SH-SY5Y (cell line): ENCODE measurements at regions not wholly inside any gene's neighbourhood (a gene's known extent, or its start where the extent isn't known, plus 50 kb on each side); places are given as distances from the start of the nearest gene placed in this dataset.

ENCODE experiments used
- GATA2 ChIP-seq: IDR thresholded peaks from 2 replicates; pipeline ENCODE4 v1.6.1; 2011; ENCODE audit warnings: mild to moderate bottlenecking, low read depth, low read length
- GATA3 ChIP-seq: IDR thresholded peaks from 2 replicates; pipeline ENCODE4 v1.6.1; 2011; ENCODE audit warnings: low read depth, mild to moderate bottlenecking, low read length, moderate library complexity

DNA sequence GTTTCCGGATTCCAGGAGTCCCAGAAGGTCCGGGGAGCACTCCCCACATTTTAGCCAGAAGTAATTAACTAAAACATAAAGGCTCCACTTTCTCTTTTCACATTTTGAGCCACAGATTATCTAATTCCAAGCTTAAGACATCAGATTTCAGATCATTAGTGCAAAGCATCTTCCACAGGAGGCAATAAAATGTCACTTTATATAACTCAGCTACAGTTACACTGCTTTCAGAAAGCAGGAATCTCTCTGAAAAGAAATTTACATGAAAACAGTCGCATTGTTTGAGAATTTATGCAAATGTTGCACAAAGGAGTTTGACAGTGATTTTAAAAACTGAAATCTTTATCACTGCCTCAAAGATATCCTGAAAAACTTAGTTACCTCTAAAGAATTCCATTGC, 99.7 kb downstream of the LMO4 start:
- TF ChIP-seq GATA2: no peak
- no peak for TF ChIP-seq GATA3

DNA sequence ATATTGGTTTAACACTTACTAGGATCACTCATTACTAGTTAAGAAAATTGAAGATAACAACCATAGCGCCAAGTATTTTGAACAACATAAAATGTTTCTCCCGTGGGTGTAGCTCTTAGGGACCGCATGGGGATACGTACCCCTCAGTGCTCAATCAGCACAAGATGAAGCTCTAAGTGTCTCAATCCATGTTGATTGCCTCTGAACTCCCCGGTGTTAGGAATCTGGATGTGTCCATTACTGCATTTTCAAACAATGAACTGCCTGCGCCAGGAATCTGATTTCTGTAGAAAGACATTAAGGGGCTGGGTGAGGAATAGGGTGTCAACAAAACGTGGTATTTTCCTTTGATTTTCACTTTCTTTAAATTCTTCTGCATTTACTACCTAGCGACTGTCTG, 100.2 kb downstream of the LMO4 start:
- TF ChIP-seq GATA2: no peak
- no peak for TF ChIP-seq GATA3

DNA sequence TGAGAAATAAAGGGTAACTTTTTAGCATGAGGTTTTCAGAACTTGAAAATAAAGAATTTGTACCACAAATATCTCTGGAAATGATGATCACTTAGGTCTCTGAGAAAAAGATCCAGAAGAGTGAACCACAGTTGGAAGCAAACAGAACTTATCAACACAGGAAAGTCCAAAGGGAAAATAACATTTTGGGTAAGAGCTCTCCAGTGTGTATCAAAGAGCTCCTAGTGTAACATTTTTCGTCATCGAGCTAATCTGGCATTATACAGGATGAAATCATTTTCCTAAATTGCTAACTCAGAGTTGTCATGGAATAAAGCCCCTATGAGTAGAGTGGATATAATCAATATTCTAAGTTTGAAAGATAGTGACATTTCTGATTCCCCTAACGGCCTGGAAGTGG, 104.0 kb downstream of the LMO4 start:
- TF ChIP-seq GATA3 (no peak), GATA2 (no peak)

DNA sequence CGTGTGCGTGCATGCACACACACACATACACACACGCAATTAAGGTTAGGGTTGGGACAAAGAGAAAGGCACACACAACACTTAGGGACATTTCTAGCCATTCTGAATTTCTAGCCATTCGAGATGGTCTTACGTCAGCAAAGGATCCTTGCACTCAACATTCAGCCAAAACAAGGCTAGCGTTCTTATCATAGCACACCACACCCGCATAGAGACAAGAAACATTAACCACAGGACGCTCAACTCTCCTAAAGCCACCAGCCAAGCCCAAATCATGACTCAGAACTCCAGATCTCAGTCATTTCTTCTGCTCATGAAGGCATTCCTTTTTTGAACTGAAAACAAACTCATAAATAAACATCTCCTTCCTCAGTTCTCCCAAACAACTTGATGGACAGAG, 106.8 kb downstream of the LMO4 start:
- TF ChIP-seq GATA2 (no peak), GATA3 (no peak)

DNA sequence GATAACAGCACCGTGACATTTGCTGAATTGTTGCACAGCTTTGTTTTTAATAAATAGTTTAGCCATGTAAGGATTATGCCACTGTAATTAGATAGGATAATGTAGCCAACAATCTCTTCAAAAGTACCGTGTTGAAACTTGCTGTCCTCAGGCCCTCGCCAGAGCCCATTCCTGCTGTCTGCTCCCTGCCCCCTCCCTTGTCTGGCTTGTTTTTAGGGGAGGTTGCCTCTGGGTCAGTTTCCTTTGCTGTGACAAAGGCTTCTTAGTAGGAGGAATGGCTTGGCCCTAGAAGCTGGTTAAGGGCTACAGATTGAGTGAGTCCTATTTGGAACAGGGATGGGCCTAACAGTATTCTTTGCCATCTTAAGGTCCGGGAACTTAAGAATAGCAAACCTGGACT, 107.9 kb downstream of the LMO4 start:
- no peak for TF ChIP-seq GATA2

DNA sequence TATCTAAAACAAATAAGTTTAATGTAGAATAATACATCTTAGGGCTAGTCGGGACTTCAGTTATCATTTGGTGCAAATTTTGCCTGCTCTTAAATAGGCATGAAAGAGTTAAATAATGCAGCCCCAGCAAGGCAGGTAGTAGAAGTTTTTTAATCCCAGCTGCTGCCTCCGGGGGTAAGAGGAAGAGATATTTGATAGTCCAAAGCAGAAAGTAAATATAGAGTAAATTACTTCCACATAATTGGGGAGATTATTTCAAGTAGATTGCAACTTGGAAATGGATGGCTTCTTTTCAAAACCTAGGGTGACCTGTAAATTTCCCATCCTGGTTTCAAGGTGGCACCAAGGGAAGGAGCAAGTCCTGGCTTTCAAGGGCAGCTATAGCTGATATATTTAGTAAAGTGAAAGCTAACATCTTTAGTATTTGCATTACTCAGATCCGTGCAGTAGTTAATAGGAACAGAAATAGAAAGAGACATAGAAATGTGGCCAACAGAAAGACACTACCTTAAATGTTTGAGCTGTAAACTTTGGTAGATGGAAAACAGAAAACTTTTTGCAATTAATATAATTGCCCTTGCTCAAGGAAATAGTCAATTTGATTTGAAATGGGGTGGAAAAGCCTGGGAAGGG, 109.1 kb downstream of the LMO4 start:
- TF ChIP-seq GATA2: no peak
- no peak for TF ChIP-seq GATA3

DNA sequence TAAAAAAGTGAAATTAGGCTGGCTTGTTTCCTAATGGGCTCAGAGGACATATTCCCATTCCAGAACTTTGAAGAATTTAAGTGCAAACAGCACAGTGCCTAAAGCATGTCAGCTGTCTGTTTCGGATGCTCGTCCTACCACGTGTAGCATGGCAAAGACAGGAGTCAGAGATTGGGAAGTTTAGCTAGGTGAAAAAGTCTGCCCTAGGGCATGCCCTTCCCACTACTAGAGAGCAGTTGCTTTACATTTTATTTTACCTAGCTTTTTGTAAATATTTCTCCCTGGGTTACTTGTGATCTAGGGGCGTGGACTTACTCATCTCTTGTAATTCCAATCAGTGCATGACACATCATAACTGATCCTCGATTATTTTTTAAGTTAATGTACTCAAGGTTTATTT, 111.1 kb downstream of the LMO4 start:
- no peak for TF ChIP-seq GATA2
- no peak for TF ChIP-seq GATA3

DNA sequence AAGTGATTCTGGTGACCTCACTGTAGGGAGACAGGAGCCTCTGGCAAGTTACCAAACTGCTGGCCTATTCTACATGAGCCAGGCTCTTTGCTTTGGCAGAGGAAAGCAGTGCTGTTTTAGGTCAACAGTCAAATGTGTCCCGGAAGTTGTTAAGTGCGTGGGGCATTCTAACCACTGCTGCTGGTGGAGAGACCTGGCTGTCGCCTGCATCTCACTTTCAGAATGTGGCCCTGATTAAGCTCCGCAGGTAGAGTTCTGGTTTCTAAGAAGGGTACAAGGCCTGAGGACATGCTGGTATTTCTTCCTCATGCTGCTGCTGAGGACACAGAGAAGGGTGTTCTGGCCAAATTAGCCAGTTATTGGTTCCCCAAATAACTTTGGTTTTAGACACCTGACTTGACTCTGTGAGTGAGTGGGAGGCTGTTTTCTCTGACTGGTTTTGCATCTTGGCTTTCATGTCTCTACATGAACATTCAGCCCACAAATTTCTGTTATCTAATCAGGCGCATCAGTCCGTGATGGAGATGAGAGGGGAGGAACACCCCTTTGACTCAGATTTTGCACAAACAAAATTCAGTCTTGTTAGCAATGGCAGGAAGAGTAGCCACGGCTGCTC, 120.8 kb downstream of the LMO4 start:
- TF ChIP-seq GATA2 (peak; percentile 31; the same call in 1 of the 2 replicates), GATA3 (no peak)

DNA sequence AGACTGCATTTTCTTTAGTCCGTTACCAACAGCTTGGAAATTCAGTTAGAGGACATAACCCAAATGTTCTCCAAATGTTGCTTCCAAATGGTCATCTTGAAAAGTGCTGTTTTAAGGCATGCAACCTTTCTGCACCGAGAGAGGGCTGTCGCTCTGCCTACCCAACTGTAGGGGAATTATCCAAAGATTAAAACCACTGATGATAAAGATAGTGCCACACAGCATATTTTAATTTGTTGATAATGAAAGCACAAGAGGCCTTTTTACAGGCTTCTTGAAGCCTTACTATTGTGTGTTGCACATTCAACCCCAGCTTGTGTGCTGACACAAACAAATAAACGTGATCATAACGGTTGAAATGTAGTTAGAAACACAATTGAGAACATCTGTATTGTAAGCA, 121.5 kb downstream of the LMO4 start:
- no peak for TF ChIP-seq GATA3
- no peak for TF ChIP-seq GATA2

DNA sequence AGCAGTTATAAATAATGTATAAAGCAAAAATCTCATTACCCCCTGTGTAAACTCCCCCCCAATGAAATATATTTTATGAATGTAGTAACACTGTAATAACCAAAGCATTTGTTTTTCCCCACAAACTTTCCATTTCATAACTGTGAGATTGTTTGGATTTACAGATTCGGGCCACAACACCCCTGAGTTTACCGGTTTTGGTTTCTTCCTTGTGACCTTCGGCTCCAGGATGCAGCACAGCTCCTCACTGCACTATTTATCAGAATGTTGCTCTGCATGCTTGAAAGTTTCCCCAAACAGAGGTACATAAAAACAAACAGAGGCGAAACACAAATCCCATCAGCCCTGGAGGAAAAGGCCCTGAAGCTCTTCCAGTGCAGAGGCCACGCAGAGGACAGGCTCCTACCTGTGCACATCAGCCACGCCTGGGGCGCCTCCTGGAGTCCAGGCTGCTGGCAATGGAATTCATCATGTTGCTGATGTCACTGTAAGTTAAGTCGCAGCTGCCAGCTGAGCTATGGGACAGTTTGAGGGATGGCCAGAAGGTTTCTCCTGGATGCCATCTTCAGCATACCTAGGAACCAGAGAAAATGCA, 122.0 kb downstream of the LMO4 start:
- TF ChIP-seq GATA2: no peak
- TF ChIP-seq GATA3: no peak

DNA sequence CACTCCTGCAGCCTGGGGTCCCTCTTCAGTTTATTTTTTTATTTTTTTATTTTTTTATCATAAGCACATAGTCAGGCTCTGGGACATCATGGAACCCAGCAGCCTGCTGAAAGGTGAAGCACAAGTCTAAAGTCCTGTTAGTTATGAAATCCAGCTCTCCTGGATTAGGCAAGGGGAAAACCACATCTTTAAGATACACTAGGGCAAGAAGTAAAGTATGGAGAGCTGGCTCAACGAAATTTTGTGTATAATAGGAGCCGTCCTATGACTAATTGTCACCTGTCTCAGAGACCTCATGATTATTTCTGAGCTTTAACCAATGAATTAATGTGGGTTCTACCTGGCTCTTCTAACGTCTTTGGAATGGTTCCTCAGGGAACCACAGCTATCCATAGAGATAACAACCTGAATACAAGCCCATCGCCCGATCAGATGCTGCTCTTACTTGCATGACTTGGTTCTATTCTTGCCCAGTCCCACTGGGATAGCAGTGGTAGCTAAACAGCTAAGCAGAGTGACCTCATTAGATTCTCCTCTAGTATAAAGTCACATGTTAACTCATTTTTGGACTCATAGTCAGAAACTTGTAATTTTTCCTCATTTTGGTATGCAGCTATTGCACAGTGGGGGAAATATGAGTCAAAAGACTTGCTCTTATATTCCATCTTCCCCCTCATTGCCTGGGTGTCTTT, 122.7 kb downstream of the LMO4 start:
- TF ChIP-seq GATA3 (no peak), GATA2 (no peak)

DNA sequence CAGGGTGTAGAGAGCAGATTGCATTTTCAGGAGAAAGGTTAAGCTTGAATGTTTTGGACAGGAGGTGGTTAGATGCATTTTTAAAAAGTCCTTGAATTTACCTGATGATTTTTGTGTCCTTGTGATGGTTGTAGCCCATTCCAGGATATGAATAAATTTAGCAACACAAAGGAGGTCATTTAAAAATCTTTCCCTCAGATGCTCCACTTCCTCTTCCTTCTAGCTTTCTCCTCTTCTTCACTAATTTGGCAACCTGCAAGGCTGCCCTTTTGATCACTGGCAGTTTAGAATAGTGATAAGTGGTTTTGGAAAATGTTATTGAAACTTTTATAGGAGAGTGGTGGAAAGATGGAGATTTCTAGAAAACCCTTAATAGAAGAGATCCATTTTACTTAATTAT, 124.0 kb downstream of the LMO4 start:
- TF ChIP-seq GATA3: no peak
- TF ChIP-seq GATA2: no peak

DNA sequence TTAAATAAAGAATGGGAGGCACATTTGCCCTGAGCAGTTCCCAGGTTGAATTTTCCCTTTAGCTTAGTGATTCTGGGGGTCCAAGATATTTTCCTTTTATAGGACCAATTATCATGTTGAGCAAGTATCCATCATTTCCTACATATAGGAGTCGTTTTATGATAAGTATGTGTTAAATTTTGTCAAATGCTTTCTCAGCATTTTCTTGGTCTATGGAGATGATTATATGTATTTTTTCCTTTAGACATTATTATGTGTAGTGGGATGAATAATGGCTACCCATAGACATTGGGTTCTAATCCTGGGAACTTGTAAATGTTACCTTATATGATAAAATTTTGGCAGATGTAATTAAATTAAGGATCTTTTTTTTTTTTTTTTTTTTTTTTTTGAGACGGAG, 128.7 kb downstream of the LMO4 start:
- no peak for TF ChIP-seq GATA2
- TF ChIP-seq GATA3: no peak

DNA sequence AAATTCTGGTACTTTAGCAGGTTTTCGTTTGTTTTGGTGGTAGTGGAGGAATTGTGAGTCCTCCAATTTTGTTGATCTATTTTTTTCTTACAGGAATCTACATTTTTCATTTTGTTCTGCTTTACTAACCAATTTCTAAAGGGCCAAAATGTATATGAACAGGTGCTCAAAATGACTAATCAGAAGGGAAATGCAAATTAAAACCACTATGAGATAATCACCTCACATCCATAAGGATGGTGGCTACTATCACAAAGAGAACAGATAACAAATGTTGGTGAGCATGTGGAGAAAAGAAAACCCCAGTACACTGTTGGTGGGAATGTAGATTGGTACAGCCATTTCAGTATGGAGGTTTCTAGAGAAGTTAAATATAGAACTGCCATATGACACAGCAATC, 134.2 kb downstream of the LMO4 start:
- TF ChIP-seq GATA3 (no peak), GATA2 (no peak)

DNA sequence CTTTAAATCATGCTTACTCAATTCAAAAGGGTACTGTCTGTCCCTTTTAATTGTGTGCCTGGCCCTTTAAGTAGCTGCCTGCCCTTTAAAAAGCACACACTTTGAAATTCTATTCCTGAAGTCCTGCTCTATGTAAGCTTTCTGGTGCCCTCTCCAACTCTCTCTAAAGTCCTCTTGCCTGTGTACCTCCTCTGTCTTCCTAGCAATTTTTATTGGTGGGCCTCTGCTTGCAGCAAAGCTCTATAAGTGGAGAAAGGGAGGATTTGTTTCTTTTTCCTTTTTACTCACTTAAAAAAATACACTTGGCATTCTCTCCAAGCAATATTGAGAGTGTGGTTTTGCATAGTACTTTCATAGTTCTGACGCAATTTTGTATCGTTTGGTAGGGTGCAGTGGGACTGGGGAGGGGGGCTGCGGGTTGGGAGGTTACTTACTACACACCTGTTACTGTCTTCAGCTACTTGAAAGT, 135.4 kb downstream of the LMO4 start:
- TF ChIP-seq GATA3 (no peak), GATA2 (no peak)
